ENCODE measurements at regions not wholly inside any gene's neighbourhood (a gene's known extent, or its start where the extent isn't known, plus 50 kb on each side); places are given as distances from the start of the nearest gene placed in this dataset.

DNA sequence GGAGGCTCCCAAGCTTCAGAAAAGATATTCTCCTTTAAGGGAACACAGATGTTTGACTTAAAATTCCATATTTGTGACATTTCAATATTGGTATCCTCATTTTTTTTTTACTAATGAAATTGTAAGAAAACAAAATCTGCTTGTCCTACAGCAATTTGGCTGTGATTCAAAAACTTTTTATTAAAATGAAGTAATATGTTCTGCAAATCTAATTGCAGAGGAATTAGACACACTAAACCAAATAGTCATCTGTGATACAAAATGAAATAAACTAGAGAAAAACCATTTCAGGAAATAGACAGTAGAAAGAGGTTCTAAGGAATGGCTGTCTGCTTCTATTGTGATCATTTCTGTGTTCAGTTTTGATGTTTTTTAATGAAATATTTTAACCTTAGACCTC lies 50.1 kb upstream of the HIF1A start:
- peaks cover 17% of the 10 kb centered on the region for H3K4me1 ChIP-seq (ENCODE audit: low read length)
- H3K9me3 ChIP-seq (ENCODE audit: insufficient read depth, low read length), result no peaks in the 10 kb centered on the region; the same call in 1 of the 2 replicates
- no peak overlapping the region for H3K4me2 ChIP-seq (ENCODE audit: low read length)
- no peak overlapping the region for H3K4me3 ChIP-seq (ENCODE audit: low read length)
- no peaks in the 10 kb centered on the region for H3K79me2 ChIP-seq (ENCODE audit: low read length)
- TF ChIP-seq, protein P1, sequence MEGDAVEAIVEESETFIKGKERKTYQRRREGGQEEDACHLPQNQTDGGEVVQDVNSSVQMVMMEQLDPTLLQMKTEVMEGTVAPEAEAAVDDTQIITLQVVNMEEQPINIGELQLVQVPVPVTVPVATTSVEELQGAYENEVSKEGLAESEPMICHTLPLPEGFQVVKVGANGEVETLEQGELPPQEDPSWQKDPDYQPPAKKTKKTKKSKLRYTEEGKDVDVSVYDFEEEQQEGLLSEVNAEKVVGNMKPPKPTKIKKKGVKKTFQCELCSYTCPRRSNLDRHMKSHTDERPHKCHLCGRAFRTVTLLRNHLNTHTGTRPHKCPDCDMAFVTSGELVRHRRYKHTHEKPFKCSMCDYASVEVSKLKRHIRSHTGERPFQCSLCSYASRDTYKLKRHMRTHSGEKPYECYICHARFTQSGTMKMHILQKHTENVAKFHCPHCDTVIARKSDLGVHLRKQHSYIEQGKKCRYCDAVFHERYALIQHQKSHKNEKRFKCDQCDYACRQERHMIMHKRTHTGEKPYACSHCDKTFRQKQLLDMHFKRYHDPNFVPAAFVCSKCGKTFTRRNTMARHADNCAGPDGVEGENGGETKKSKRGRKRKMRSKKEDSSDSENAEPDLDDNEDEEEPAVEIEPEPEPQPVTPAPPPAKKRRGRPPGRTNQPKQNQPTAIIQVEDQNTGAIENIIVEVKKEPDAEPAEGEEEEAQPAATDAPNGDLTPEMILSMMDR (IDR thresholded peaks at IDR 0.05; ENCODE audit: low read depth, low read length), result no peak
- TF ChIP-seq EZH2phosphoT487 (IDR thresholded peaks at IDR 0.05; ENCODE audit: low read depth), result no peak
- H3K36me3 ChIP-seq (replicated peaks; ENCODE audit: low read depth, low read length), result no peaks in the 10 kb centered on the region
- H3K27me3 ChIP-seq (ENCODE audit: low read depth, low read length), result peaks cover 3% of the 10 kb centered on the region; the same call in 1 of the 2 replicates
- H4K20me1 ChIP-seq (ENCODE audit: insufficient read depth, low read length), result no peaks in the 10 kb centered on the region
- H3K9ac ChIP-seq (ENCODE audit: low read length), result no peak overlapping the region
- no peak overlapping the region for H3K27ac ChIP-seq (ENCODE audit: low read length)
- no peak overlapping the region for H2AFZ ChIP-seq (ENCODE audit: low read depth, low read length)
